Peyer's patch (tissue), 4 donors: ENCODE measurements at regions not wholly inside any gene's neighbourhood (a gene's known extent, or its start where the extent isn't known, plus 50 kb on each side); places are given as distances from the start of the nearest gene placed in this dataset.

Experiments
- DNase-seq, 3 donors: peaks; one replicate each; pipeline ENCODE4 v3.0.0-alpha.2; 2017 to 2019
- H3K27ac ChIP-seq, 4 donors: fragments of 200-600 bp; sonication (generic); one replicate each; pipeline ENCODE4 v1.5.1; 2016 to 2019
- H3K27me3 ChIP-seq, 2 donors: fragments of 200-600 bp; sonication (generic); one replicate each; pipeline ENCODE4 v1.5.1; 2019
- H3K36me3 ChIP-seq, 3 donors: fragments of 200-600 bp; sonication (generic); one replicate each; pipeline ENCODE4 v1.5.1; 2016 to 2019
- H3K4me1 ChIP-seq, 4 donors: fragments of 200-600 bp; sonication (generic); one replicate each; pipeline ENCODE4 v1.5.1; 2016 to 2019
- H3K4me3 ChIP-seq, 4 donors: fragments of 200-600 bp; sonication (generic); 1 replicate in 3 of 4; 2 replicates in 1 of 4; pipeline ENCODE4 v1.5.1; 2016 to 2019; ENCODE audit warnings: mild to moderate bottlenecking in 1 of 4
- H3K9me3 ChIP-seq, 4 donors: fragments of 200-600 bp; sonication (generic); one replicate each; pipeline ENCODE4 v1.5.1; 2016 to 2019; ENCODE audit warnings: mild to moderate bottlenecking in 1 of 4
- CTCF ChIP-seq, 6 experiments: fragments of 450-650 bp in 4 of 6; fragments of 200-600 bp in 2 of 6; sonication (generic) in 1 of 6; IDR thresholded peaks; one replicate each; pipeline ENCODE4 v1.5.1; 2017 to 2019; ENCODE audit warnings: antibody characterized with exemption in 6 of 6, mild to moderate bottlenecking in 3 of 6, moderate library complexity in 1 of 6
- POLR2A ChIP-seq, 2 donors: fragments of 450-650 bp; IDR thresholded peaks; one replicate each; pipeline ENCODE4 v1.5.1; 2017; ENCODE audit warnings: antibody characterized with exemption in 2 of 2, mild to moderate bottlenecking in 2 of 2, moderate library complexity in 2 of 2

- TF ChIP-seq POLR2A (IDR thresholded peaks at IDR 0.05) (no peak), CTCF (IDR thresholded peaks at IDR 0.05) (no peak)
- no peaks in the 10 kb centered on the region for H3K4me1 ChIP-seq
- H3K27ac ChIP-seq, result no peak overlapping the region
- no peak overlapping the region for H3K4me3 ChIP-seq
- DNase-seq, result no peak
- H3K36me3 ChIP-seq, result no peaks in the 10 kb centered on the region
- H3K27me3 ChIP-seq, result no peaks in the 10 kb centered on the region
- H3K9me3 ChIP-seq, result no peaks in the 10 kb centered on the region
These were observed 362.2 kb upstream of the PCDH20 start for GRCh38 chr13:61777899-61778298.

- no peak for DNase-seq
- H3K27ac ChIP-seq, result no peak overlapping the region
- no peaks in the 10 kb centered on the region for H3K36me3 ChIP-seq
These were observed 361.6 kb upstream of the PCDH20 start for GRCh38 chr13:61777271-61777670.

GRCh38 chr13:61774903-61775302, 359.3 kb upstream of the PCDH20 start:
- H3K4me3 ChIP-seq, result no peak overlapping the region
- no peaks in the 10 kb centered on the region for H3K36me3 ChIP-seq
- H3K9me3 ChIP-seq, result no peaks in the 10 kb centered on the region
- DNase-seq, result no peak
- H3K27ac ChIP-seq, result no peak overlapping the region
- no peaks in the 10 kb centered on the region for H3K27me3 ChIP-seq
- H3K4me1 ChIP-seq, result no peaks in the 10 kb centered on the region
- no peak for TF ChIP-seq POLR2A (IDR thresholded peaks at IDR 0.05)
- no peak for TF ChIP-seq CTCF (IDR thresholded peaks at IDR 0.05)

More at GRCh38 chr13:61777271-61777670, 361.6 kb upstream of the PCDH20 start:
- no peak overlapping the region for H3K4me3 ChIP-seq
- H3K4me1 ChIP-seq, result no peaks in the 10 kb centered on the region
- H3K27me3 ChIP-seq, result no peaks in the 10 kb centered on the region
- TF ChIP-seq CTCF (IDR thresholded peaks at IDR 0.05) (no peak), POLR2A (IDR thresholded peaks at IDR 0.05) (no peak)
- no peaks in the 10 kb centered on the region for H3K9me3 ChIP-seq

GRCh38 chr13:61770681-61771080, 355.0 kb upstream of the PCDH20 start:
- no peak overlapping the region for H3K27ac ChIP-seq
- no peak for DNase-seq
- H3K27me3 ChIP-seq, result no peaks in the 10 kb centered on the region
- no peaks in the 10 kb centered on the region for H3K36me3 ChIP-seq
- no peak overlapping the region for H3K4me3 ChIP-seq
- TF ChIP-seq POLR2A (IDR thresholded peaks at IDR 0.05) (no peak), CTCF (IDR thresholded peaks at IDR 0.05) (no peak)
- H3K9me3 ChIP-seq, result no peaks in the 10 kb centered on the region
- H3K4me1 ChIP-seq, result no peaks in the 10 kb centered on the region

GRCh38 chr13:61768175-61768574, 352.5 kb upstream of the PCDH20 start:
- no peak for DNase-seq
- Histone ChIP-seq H3K4me1 (no peaks in the 10 kb centered on the region), H3K27ac (no peak overlapping the region), H3K36me3 (no peaks in the 10 kb centered on the region), H3K27me3 (no peaks in the 10 kb centered on the region), H3K4me3 (no peak overlapping the region), H3K9me3 (no peaks in the 10 kb centered on the region)
- TF ChIP-seq POLR2A (IDR thresholded peaks at IDR 0.05) (no peak), CTCF (IDR thresholded peaks at IDR 0.05) (no peak)

GRCh38 chr13:61766667-61767058, 351.0 kb upstream of the PCDH20 start:
- H3K4me1 ChIP-seq, result no peaks in the 10 kb centered on the region
- no peak for TF ChIP-seq POLR2A (IDR thresholded peaks at IDR 0.05)
- no peak for TF ChIP-seq CTCF (IDR thresholded peaks at IDR 0.05)
- H3K4me3 ChIP-seq, result no peak overlapping the region
- no peaks in the 10 kb centered on the region for H3K9me3 ChIP-seq
- DNase-seq, result no peak
- no peaks in the 10 kb centered on the region for H3K36me3 ChIP-seq
- H3K27me3 ChIP-seq, result no peaks in the 10 kb centered on the region
- no peak overlapping the region for H3K27ac ChIP-seq
